ENCODE measurements at regions not wholly inside any gene's neighbourhood (a gene's known extent, or its start where the extent isn't known, plus 50 kb on each side); places are given as distances from the start of the nearest gene placed in this dataset.

- Histone ChIP-seq H3K79me2 (ENCODE audit: insufficient read depth, low read length) (no peaks in the 10 kb centered on the region), H3K27ac (ENCODE audit: low read depth, low read length) (no peak overlapping the region), H4K20me1 (ENCODE audit: low read depth, low read length) (no peaks in the 10 kb centered on the region), H3F3A (ENCODE audit: insufficient read depth) (no peaks in the 10 kb centered on the region), H2AFZ (ENCODE audit: low read depth, low read length, severe bottlenecking) (peak overlapping the region; percentile 61), H3K4me3 (ENCODE audit: insufficient read depth, low read length, poor library complexity, severe bottlenecking) (no peak overlapping the region), H3K9me3 (ENCODE audit: insufficient read depth, low read length) (no peaks in the 10 kb centered on the region), H3K9me2 (replicated peaks; ENCODE audit: insufficient read depth, low read length) (no peaks in the 10 kb centered on the region), H3K4me2 (ENCODE audit: low read depth, low read length, poor library complexity, severe bottlenecking) (no peak overlapping the region), H3K27me3 (ENCODE audit: low read length) (no peaks in the 10 kb centered on the region), H3K36me3 (ENCODE audit: low read length) (no peaks in the 10 kb centered on the region), H3K9ac (ENCODE audit: low read length) (no peak overlapping the region)
- TF ChIP-seq EZH2phosphoT487 (conservative IDR thresholded peaks at IDR 0.05; ENCODE audit: low read length): no peak
- TF ChIP-seq, protein P1, sequence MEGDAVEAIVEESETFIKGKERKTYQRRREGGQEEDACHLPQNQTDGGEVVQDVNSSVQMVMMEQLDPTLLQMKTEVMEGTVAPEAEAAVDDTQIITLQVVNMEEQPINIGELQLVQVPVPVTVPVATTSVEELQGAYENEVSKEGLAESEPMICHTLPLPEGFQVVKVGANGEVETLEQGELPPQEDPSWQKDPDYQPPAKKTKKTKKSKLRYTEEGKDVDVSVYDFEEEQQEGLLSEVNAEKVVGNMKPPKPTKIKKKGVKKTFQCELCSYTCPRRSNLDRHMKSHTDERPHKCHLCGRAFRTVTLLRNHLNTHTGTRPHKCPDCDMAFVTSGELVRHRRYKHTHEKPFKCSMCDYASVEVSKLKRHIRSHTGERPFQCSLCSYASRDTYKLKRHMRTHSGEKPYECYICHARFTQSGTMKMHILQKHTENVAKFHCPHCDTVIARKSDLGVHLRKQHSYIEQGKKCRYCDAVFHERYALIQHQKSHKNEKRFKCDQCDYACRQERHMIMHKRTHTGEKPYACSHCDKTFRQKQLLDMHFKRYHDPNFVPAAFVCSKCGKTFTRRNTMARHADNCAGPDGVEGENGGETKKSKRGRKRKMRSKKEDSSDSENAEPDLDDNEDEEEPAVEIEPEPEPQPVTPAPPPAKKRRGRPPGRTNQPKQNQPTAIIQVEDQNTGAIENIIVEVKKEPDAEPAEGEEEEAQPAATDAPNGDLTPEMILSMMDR (IDR thresholded peaks at IDR 0.05; ENCODE audit: insufficient read depth, low read length, poor library complexity, severe bottlenecking): no peak
Observed at GRCh38 chr3:82080792-82081191, 319.3 kb upstream of the GBE1 start.

GRCh38 chr3:82080261-82080660, 318.8 kb upstream of the GBE1 start:
- Histone ChIP-seq H3K79me2 (ENCODE audit: insufficient read depth, low read length) (no peaks in the 10 kb centered on the region), H3K27me3 (ENCODE audit: low read length) (no peaks in the 10 kb centered on the region), H3K9ac (ENCODE audit: low read length) (no peak overlapping the region), H3K4me3 (ENCODE audit: insufficient read depth, low read length, poor library complexity, severe bottlenecking) (no peak overlapping the region), H2AFZ (ENCODE audit: low read depth, low read length, severe bottlenecking) (peak overlapping the region; percentile 61), H3K4me2 (ENCODE audit: low read depth, low read length, poor library complexity, severe bottlenecking) (peak overlapping the region; percentile 22), H3K9me2 (replicated peaks; ENCODE audit: insufficient read depth, low read length) (no peaks in the 10 kb centered on the region), H3K36me3 (ENCODE audit: low read length) (no peaks in the 10 kb centered on the region), H4K20me1 (ENCODE audit: low read depth, low read length) (no peaks in the 10 kb centered on the region), H3F3A (ENCODE audit: insufficient read depth) (no peaks in the 10 kb centered on the region), H3K9me3 (ENCODE audit: insufficient read depth, low read length) (no peaks in the 10 kb centered on the region), H3K27ac (ENCODE audit: low read depth, low read length) (no peak overlapping the region)
- TF ChIP-seq EZH2phosphoT487 (conservative IDR thresholded peaks at IDR 0.05; ENCODE audit: low read length): no peak
- TF ChIP-seq, protein P1 (IDR thresholded peaks at IDR 0.05; ENCODE audit: insufficient read depth, low read length, poor library complexity, severe bottlenecking): no peak

DNA sequence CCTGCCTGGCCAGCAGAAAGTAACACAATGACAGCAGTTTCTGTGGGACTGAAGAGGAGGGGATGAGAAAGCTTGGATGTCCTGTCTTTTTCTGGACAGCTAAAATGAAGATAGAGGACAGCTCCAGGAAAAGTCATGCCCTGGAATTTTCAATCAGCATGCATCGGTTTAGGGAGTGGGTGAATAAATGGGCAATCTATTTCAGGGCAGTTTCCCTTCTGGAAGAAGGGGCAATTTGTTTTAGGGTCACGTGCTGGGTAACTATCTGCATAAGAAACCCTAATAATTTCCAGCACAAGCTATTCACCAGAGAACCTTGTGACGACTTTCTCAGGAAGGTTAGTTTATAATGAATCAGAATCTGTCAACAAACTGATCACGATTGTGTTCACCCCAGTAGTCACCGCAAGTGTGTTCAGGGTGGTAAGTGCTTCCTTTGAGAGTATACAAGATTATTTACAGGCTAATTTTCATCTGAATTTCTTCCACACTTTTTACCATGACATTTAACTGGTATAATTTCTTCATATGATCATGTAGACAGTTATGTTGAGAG, 318.0 kb upstream of the GBE1 start:
- H3K4me2 ChIP-seq (ENCODE audit: low read depth, low read length, poor library complexity, severe bottlenecking): no peak overlapping the region
- no peak for TF ChIP-seq EZH2phosphoT487 (conservative IDR thresholded peaks at IDR 0.05; ENCODE audit: low read length)
- TF ChIP-seq, protein P1 (IDR thresholded peaks at IDR 0.05; ENCODE audit: insufficient read depth, low read length, poor library complexity, severe bottlenecking): no peak
- no peaks in the 10 kb centered on the region for H3K9me2 ChIP-seq (replicated peaks; ENCODE audit: insufficient read depth, low read length)
- no peaks in the 10 kb centered on the region for H4K20me1 ChIP-seq (ENCODE audit: low read depth, low read length)
- no peaks in the 10 kb centered on the region for H3K79me2 ChIP-seq (ENCODE audit: insufficient read depth, low read length)
- no peak overlapping the region for H3K9ac ChIP-seq (ENCODE audit: low read length)
- no peaks in the 10 kb centered on the region for H3K27me3 ChIP-seq (ENCODE audit: low read length)
- H3K36me3 ChIP-seq (ENCODE audit: low read length): no peaks in the 10 kb centered on the region
- H3K27ac ChIP-seq (ENCODE audit: low read depth, low read length): no peak overlapping the region
- no peaks in the 10 kb centered on the region for H3K9me3 ChIP-seq (ENCODE audit: insufficient read depth, low read length)
- no peak overlapping the region for H3K4me3 ChIP-seq (ENCODE audit: insufficient read depth, low read length, poor library complexity, severe bottlenecking)
- H3F3A ChIP-seq (ENCODE audit: insufficient read depth): no peaks in the 10 kb centered on the region
- H2AFZ ChIP-seq (ENCODE audit: low read depth, low read length, severe bottlenecking): no peak overlapping the region

Data from SU-DHL-6 (cell line).